Endodermal cell (in vitro differentiated cells): ENCODE measurements at regions not wholly inside any gene's neighbourhood (a gene's known extent, or its start where the extent isn't known, plus 50 kb on each side); places are given as distances from the start of the nearest gene placed in this dataset.
A peak's percentile ranks its signal among the peaks of the same experiment; 100 is the strongest.

ENCODE experiments used
- DNase-seq: peaks from one replicate; pipeline ENCODE4 v3.0.0-alpha.2; 2017
- H3K27ac ChIP-seq: 2 replicates; pipeline ENCODE4 v1.5.1; 2013; ENCODE audit warnings: mild to moderate bottlenecking, low read depth, low read length, moderate library complexity
- H3K27me3 ChIP-seq: 2 replicates; pipeline ENCODE4 v1.6.1; 2013; ENCODE audit warnings: mild to moderate bottlenecking, low read length, moderate library complexity; ENCODE audit not compliant: insufficient read depth, control insufficient read depth, poor library complexity, severe bottlenecking
- H3K36me3 ChIP-seq: 2 replicates; pipeline ENCODE4 v1.7.0; 2013; ENCODE audit warnings: mild to moderate bottlenecking, low read length, moderate library complexity; ENCODE audit not compliant: control insufficient read depth, insufficient read depth
- H3K4me1 ChIP-seq: one replicate; pipeline ENCODE4 v1.7.0; 2013; ENCODE audit warnings: low read length; ENCODE audit not compliant: control insufficient read depth, insufficient read depth
- H3K4me3 ChIP-seq: 2 replicates; pipeline ENCODE4 v1.5.1; 2013; ENCODE audit warnings: mild to moderate bottlenecking, low read length, moderate library complexity
- H3K9ac ChIP-seq: 2 replicates; pipeline ENCODE4 v1.6.1; 2013; ENCODE audit warnings: mild to moderate bottlenecking, low read length, moderate library complexity; ENCODE audit not compliant: poor library complexity, severe bottlenecking; ENCODE audit errors: extremely low read depth
- H3K9me3 ChIP-seq: 2 replicates; pipeline ENCODE4 v1.6.1; 2013; ENCODE audit warnings: mild to moderate bottlenecking, low read length, moderate library complexity; ENCODE audit not compliant: control insufficient read depth
- H3K27ac Mint-ChIP-seq: 2 replicates; pipeline ENCODE4 v1.8.0; 2020; ENCODE audit warnings: mixed read lengths
- H3K27me3 Mint-ChIP-seq: 2 replicates; pipeline ENCODE4 v1.8.0; 2021; ENCODE audit warnings: mild to moderate bottlenecking, mixed read lengths; ENCODE audit not compliant: insufficient read depth
- H3K36me3 Mint-ChIP-seq: 2 replicates; pipeline ENCODE4 v1.8.0; 2020; ENCODE audit warnings: low read depth, mixed read lengths
- H3K4me1 Mint-ChIP-seq: 2 replicates; pipeline ENCODE4 v1.8.0; 2020; ENCODE audit warnings: mixed read lengths
- H3K4me3 Mint-ChIP-seq: 2 replicates; pipeline ENCODE4 v1.8.0; 2020; ENCODE audit warnings: mild to moderate bottlenecking, moderate library complexity, mixed read lengths
- H3K9me3 Mint-ChIP-seq: 2 replicates; pipeline ENCODE4 v1.8.0; 2020; ENCODE audit warnings: mild to moderate bottlenecking, mixed read lengths
- CTCF ChIP-seq: fragments of 200-600 bp; sonication (generic); conservative IDR thresholded peaks from 2 replicates; pipeline ENCODE4 v1.5.0; 2021; ENCODE audit warnings: antibody characterized with exemption, mild to moderate bottlenecking
- WGBS, 2 experiments: methylation state at CpG; one replicate each; pipeline versions ENCODE4 v1.1.5 to v1.1.7; 2013; ENCODE audit warnings: missing lambda C conversion rate in 2 of 2, mixed read lengths in 1 of 2; ENCODE audit not compliant: insufficient coverage in 1 of 2, insufficient read length in 1 of 2; 5-methylcytosine and 5-hydroxymethylcytosine counted together

GRCh38 chr12:86666316-86666715, 410.1 kb upstream of the MGAT4C start:
- no peak overlapping the region for H3K27ac ChIP-seq
- H3K27me3 ChIP-seq, result no peaks in the 10 kb centered on the region
- no peaks in the 10 kb centered on the region for H3K4me1 ChIP-seq
- H3K4me3 Mint-ChIP-seq, result no peak overlapping the region
- H3K9ac ChIP-seq, result no peak overlapping the region
- no peaks in the 10 kb centered on the region for H3K36me3 Mint-ChIP-seq
- no peaks in the 10 kb centered on the region for H3K9me3 ChIP-seq
- no peaks in the 10 kb centered on the region for H3K9me3 Mint-ChIP-seq
- H3K4me1 Mint-ChIP-seq, result no peaks in the 10 kb centered on the region
- no peak overlapping the region for H3K4me3 ChIP-seq
- no peaks in the 10 kb centered on the region for H3K27me3 Mint-ChIP-seq
- no peak for TF ChIP-seq CTCF
- no peak overlapping the region for H3K27ac Mint-ChIP-seq
- H3K36me3 ChIP-seq, result no peaks in the 10 kb centered on the region
- DNase-seq, result no peak

GRCh38 chr12:86663716-86664115, 407.5 kb upstream of the MGAT4C start:
- H3K9me3 Mint-ChIP-seq, result no peaks in the 10 kb centered on the region
- Histone ChIP-seq H3K27me3 (no peaks in the 10 kb centered on the region), H3K4me3 (no peak overlapping the region), H3K9ac (no peak overlapping the region), H3K36me3 (no peaks in the 10 kb centered on the region), H3K27ac (no peak overlapping the region), H3K9me3 (no peaks in the 10 kb centered on the region), H3K4me1 (no peaks in the 10 kb centered on the region)
- no peak overlapping the region for H3K27ac Mint-ChIP-seq
- no peak overlapping the region for H3K4me3 Mint-ChIP-seq
- H3K4me1 Mint-ChIP-seq, result no peaks in the 10 kb centered on the region
- H3K36me3 Mint-ChIP-seq, result no peaks in the 10 kb centered on the region
- TF ChIP-seq CTCF, result no peak
- no peaks in the 10 kb centered on the region for H3K27me3 Mint-ChIP-seq
- DNase-seq, result no peak

GRCh38 chr12:86663173-86663572, 407.0 kb upstream of the MGAT4C start:
- no peak overlapping the region for H3K9ac ChIP-seq
- TF ChIP-seq CTCF, result no peak
- Mint-ChIP-seq H3K4me3 (no peak overlapping the region), H3K4me1 (no peaks in the 10 kb centered on the region), H3K36me3 (no peaks in the 10 kb centered on the region), H3K27me3 (no peaks in the 10 kb centered on the region), H3K27ac (peak overlapping the region; percentile 14), H3K9me3 (no peaks in the 10 kb centered on the region)
- no peaks in the 10 kb centered on the region for H3K4me1 ChIP-seq
- H3K27me3 ChIP-seq, result no peaks in the 10 kb centered on the region
- DNase-seq, result no peak
- no peak overlapping the region for H3K27ac ChIP-seq
- no peaks in the 10 kb centered on the region for H3K9me3 ChIP-seq
- no peak overlapping the region for H3K4me3 ChIP-seq
- 67 to 91% methylated on average over 1 to 3 of the region's 3 CpGs for WGBS, 2 experiments
- no peaks in the 10 kb centered on the region for H3K36me3 ChIP-seq
